ELR (cell line): ENCODE measurements at regions not wholly inside any gene's neighbourhood (a gene's known extent, or its start where the extent isn't known, plus 50 kb on each side); places are given as distances from the start of the nearest gene placed in this dataset.
A peak's percentile ranks its signal among the peaks of the same experiment; 100 is the strongest.

Source experiments
- DNase-seq: peaks from one replicate; pipeline ENCODE4 v3.0.0-alpha.2; 2015; ENCODE audit warnings: low read depth

- DNase-seq = peak; percentile 78
Observed at GRCh38 chr7:41085244-41085643, 617.6 kb downstream of the INHBA start.

DNA sequence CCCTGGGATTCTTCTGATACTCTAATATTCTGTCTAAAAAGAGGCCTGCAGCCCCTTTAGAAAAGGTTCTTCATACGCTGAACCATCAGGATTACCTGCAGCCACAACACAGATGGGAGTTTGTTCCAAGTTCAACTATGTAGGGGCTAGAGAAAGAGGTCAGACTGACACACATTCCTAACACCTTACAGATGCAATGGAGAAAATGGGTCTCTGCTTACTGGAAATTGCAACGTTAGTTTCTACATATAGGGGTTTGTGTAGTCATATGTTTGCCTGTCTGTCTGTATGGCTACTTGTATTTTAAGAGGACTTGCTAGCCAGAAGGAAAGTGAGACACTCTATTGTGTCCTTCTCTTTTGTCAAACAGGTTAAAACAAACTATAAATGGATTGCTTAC lies 618.5 kb downstream of the INHBA start:
- DNase-seq = no peak

GRCh38 chr7:41069635-41070034 lies 633.3 kb downstream of the INHBA start:
- DNase-seq = no peak

DNA sequence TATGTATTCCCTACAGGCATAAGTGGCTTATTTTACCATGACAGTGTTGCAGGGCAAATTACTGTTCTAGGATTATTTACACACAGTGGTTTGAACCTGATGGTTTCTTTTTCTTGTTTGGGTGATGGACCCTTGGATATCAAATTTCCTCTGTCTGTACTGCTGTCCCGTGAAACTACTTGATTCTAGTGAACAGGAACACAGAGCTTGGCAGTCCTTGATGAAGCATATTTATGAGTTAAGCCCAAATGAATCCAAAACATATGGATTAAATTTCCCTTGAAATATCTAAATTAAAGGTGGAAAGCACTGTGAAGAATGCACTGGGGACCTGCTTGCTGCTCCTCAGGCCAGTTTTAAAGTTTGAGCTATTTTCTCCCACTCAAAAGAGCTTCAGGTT lies 635.3 kb downstream of the INHBA start:
- DNase-seq = no peak

DNA sequence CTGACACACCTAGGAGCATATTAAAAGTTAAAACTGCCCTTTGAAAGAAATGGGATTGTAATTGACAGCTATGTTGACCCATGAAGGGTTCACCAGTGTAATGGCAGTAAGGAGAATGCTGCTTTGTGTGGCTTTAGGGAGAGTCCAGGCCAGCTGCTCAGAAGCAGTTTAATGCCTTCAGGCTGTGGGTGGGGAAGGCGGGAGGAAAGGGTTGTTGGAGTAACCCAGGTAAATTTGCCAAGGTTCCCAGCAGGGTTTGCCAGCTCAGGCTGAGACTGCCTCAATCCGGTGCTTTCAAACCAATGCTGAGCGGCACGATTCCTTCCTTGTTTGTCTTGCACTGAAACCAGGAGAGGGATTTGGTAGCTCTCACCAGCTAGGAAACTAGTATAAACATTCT lies 637.2 kb downstream of the INHBA start:
- DNase-seq = no peak

- no peak for DNase-seq
Observed at GRCh38 chr7:41063116-41063515, 639.8 kb downstream of the INHBA start.

DNA sequence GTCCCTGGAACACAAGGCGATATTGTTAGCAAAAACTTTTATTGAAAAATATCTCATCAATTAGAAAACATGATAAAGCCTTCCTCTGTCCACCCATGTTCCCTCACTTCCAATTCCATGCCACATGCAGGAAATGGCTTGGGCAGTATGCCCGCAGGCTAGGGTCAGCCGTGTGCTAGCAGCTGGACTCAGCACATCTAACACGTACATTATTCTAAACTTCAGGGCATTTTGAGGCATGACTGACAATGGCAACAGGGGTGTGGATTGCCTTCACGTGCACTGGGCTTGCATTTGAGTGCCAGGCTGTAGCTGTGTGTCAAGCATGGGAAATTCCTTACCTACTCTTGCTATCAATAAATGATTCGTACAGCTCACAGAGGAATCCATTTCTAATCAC lies 642.1 kb downstream of the INHBA start:
- DNase-seq = no peak

- no peak for DNase-seq
Observed at GRCh38 chr7:41059796-41060195, 643.1 kb downstream of the INHBA start.

DNA sequence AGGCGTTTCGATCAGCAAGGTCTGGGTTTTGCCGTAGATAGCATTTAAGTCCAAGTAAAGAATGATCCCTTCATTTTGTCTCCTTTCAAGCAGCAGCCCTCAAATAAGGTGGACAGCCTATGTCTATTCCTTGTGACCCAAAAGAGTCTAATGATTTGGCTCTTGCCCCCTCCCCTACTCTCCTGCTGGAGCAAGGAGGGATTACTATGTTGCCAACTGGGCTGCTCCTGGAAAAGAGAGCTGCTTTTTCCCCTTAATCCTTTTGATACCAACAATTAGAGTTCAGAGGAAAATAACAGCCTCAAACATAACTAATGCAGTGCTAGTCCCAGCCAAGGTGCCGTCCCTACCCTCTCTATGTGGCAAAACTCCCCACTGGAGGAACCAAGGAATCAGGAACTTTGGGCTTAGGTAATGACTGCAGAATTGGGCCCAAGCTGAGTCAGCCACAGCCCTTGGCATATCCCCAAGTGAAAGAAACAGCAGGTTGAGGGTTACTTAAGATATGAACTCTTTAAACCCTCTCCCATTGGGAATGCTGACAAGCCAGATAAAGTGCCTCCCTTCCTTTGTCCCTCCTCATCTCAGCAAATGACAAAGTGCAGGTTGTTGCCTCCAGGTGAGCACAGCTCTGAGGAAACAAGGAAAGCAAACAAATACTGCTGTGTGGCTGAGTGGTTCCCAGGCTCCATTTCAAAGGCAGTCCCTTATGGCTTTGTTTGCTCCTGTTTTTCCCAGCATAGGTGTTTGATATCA lies 643.7 kb downstream of the INHBA start:
- DNase-seq = no peak

GRCh38 chr7:41054960-41055661 lies 647.8 kb downstream of the INHBA start:
- no peak for DNase-seq

- peak; percentile 67 for DNase-seq
Observed at GRCh38 chr7:41053820-41054219, 649.1 kb downstream of the INHBA start.

DNA sequence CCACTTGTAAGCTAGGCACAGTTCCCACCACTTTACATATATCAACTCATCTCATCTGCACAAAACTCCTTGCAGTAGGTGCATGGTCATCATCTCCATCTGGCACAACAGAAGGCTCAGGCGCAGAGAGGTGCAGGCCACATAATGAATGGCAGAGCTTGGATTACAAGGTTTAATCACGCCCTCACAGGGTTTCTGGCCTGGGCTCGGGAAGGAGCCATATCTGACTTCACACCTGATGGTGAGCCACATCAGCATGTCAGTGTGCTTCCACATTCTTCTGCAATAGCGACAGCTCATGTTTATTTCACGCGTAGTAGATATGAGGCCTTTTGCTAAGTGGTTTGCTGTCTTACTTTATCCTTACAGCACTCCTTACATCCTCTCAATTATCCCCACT lies 650.2 kb downstream of the INHBA start:
- DNase-seq = no peak

GRCh38 chr7:41052201-41052600 lies 650.7 kb downstream of the INHBA start:
- no peak for DNase-seq

DNA sequence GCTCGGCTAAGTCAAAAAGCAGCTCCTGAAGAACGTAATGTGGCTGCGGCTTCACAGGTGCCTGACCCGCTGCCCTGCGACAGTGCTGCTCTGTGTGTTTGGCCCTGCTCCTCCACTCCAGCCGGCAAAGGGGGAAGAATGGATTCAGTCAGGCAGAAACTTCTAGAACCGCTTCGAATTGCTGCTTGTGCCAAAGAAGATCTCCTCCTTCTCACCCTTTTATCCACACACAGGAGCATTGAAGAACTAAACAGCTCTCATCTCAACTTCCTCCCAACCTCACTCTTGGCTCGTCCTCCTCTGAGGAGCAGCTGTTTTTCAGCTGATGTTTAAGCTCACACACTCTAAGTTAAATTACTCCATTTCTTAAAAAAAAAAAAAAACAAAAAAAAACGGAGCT lies 651.4 kb downstream of the INHBA start:
- DNase-seq = no peak

GRCh38 chr7:41051062-41051461 lies 651.8 kb downstream of the INHBA start:
- no peak for DNase-seq

- DNase-seq = no peak
Observed at GRCh38 chr7:41048771-41049170, 654.1 kb downstream of the INHBA start.

DNA sequence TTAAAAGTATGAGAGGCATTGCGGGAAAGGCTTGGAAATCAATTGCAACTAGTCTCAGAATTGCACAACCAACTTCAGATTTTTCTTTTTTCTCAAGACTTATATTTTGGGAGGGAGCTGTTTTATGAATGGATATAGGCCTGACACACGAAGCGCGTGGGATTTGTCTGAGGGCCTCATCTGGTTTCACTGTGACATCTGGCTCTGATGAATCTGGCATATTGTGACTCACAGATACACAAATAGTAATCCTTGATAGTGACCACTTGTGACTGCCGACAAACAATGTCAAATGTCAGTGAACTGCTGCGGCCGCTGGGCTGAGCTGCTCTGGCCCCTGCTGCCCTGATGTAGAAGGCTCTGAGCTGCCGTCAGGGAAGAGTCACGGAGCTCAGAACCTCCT lies 655.1 kb downstream of the INHBA start:
- peak; percentile 63 for DNase-seq

- no peak for DNase-seq
Observed at GRCh38 chr7:41047211-41047610, 655.7 kb downstream of the INHBA start.

DNA sequence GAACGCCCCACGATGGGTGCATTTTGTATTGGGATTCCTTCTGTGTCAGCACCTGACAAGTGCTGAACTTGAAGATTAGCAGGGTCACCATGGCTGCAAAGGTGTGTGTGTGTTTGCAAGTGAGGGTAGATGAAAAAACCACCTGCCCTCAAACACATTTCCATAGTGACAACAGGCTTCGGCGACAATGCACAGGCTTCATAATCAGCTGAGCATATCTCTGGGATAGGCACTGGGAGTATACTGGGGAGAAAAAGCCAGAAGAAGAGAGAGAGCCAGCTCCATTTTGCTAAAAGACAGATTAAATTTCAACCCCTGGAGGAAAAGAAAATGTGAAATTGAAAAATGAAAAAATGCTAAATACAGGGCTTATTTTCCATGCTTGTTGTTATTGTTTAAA lies 656.1 kb downstream of the INHBA start:
- DNase-seq = no peak

GRCh38 chr7:41046221-41046761 lies 656.6 kb downstream of the INHBA start:
- peak; percentile 72 for DNase-seq

DNA sequence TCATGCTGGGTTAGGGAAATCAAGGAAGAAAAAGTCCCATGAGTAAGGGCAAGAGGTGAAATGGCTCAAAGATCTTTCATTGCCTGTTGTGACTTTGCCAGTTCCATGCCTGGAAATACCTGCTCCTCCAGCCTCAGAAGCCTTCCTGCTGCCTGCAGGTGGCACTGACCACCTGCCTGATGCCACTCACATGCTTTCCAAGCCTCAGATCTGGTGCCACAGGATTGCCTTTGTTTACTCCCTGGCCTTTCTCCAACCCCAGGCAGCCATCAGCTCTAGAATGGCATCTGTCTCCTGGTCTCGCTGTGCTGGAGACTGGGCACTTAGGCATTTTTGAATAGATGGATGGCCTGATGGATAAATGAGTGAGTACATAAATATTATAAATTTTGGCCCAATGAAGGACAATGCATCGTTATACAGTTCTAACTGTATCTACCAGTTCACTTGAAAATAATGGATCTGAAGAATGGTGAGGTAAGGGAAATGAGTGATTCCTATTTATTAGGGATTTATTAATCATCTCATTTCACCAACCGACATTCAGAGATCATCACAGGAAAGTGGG lies 657.2 kb downstream of the INHBA start:
- peak; percentile 33 for DNase-seq

- DNase-seq = no peak
Observed at GRCh38 chr7:41039981-41040380, 662.9 kb downstream of the INHBA start.

- DNase-seq = no peak
Observed at GRCh38 chr7:41039386-41039953, 663.4 kb downstream of the INHBA start.
